HG03520 (cell line): ENCODE measurements at regions not wholly inside any gene's neighbourhood (a gene's known extent, or its start where the extent isn't known, plus 50 kb on each side); places are given as distances from the start of the nearest gene placed in this dataset.

Experiments
- ATAC-seq: cut with Tn5 transposase; IDR thresholded peaks from one replicate; pipeline ENCODE4 v1.9.1; 2021; ENCODE audit warnings: mild to moderate bottlenecking, moderate library complexity; ENCODE audit not compliant: unreplicated experiment

DNA sequence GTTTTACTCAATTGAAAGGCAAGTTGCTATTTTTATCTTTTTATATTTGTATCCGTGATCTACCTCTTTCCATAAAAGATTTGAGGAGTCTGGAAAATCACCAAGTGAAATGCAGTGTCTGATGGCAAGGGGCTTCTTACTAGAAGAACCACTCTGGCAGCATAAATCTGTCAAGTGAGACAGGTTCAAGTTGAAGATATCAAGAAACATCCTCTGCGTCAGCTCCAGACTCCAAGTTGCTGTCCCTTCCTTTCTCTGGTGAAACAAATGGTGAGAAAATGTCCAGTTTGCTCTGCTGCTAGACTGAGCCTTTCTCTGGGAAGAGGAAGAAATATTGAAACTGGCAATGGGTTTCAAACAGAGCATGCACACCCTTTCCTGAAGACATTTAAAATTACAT is 411.2 kb downstream of the PLPP3 start:
- ATAC-seq = no peak

DNA sequence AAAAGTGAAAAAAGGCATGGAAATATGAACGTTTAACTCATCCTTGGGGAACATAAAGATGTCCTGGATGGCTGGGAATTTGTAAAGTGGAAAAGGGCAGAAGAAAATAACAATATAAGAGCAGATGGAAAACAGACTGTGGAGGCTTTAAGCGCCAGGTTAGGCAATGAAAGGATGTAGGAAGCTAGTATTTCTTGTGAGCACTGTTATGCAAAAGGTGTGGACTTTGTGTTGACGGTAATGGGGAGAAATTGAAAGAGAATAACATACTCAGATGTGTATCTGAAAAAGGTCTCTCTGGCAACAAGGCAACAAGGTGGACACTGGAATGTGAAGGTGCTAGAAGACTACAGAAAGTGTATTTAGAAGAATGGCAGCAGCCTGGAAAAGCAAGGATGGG is 411.8 kb downstream of the PLPP3 start:
- no peak for ATAC-seq

DNA sequence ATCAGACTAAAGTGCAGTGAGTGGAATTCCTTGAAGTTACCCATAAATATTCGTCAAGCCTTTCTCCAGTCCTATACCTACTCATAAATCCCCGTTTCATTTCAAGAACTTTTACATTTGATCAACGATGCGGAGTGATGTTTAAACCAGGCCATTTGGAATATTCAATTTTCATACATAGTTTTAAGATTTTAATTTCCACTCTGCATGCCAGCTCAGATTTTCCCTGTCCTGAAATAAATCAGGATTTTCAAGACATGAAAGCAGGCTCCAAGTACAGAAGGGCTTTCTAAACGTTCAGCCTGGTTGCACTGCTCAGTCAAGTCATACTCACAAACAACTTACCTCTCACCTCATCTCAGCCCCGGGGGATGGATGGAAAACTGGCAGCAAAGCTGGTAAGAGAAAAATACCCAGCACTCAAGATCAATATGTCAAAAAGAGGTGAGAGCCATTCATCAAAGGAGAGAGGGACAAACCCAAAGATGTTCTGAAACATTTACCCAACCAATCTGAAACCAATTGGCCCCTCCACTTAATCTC is 418.5 kb downstream of the PLPP3 start:
- ATAC-seq = no peak

DNA sequence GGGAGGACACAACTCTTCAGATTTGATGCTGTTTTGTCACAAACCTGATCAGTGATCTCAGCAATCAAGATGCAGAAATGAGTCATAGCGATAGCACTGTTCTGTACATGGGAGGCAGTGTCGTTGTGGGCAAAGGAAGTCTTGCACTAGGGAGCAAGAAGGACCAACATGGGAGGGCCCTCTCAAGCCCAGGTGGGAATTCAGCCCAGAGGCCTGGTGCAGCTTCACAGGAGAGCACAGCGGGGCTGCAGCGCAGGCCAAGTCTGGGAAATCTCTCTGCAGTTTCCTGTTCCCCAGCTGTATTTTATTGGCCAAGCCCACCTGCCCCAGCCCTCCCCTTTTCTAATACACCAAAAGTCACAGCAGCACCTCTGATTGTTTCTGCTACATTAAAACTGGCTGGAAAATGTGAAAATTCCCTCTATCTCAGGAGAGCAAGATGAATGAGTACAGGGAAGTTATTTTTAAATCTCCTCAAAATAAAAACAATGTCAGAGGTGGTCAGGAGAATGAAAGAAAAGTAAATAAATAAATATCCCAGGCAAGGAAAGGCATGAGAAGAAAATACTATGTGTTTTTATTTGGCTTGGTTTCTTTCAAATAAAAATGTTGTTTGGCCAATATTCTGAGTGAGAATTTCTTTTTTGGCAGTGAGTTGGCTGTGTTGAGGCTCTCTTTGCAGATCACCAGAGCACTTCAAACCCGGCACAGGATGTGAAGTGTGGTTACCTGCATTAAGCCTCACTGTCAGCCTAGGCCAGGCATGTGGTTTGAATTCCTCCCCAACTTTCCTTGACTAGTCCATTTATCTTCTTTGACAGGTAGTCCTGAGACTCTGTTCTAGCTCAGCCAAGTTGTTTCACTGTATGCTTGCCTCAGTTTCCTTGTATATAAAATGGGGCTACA is 422.1 kb downstream of the PLPP3 start:
- ATAC-seq = no peak

DNA sequence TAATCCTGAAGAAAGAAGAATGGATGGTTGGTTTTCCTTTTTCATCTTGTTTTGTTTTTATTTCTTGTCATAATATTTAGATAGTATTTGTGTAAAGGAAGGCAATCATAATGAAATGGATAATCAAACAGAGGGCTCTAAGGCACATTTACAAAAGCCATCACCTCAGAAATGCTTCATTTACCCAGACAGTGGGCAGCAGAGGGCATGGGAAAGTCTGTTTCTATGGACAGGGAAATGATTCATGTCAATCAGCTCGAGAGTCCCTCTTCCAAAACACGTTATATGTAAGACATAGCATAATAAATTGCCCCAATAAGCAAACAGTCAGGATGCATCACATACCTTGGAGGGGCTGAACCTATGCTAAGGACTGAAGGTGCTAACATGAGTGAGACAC is 426.1 kb downstream of the PLPP3 start:
- ATAC-seq = no peak

DNA sequence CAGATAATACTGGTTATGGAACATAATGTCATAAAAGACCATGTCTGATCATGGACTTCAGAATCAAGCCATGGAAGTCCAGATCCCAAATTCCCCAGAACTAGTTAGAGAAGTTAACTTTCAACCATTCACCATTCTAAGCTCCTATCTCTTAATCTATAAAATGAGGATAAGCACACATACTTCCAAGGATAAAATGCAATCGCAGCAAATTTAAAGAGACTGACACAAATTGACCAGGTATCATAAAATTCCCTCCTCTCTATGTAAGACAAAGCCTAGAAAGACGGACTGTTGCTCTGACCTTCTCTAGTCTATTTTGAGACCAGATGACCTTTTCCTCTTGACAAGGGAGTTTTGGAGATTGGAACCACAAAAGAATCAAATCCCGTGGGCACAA is 426.7 kb downstream of the PLPP3 start:
- ATAC-seq = no peak

DNA sequence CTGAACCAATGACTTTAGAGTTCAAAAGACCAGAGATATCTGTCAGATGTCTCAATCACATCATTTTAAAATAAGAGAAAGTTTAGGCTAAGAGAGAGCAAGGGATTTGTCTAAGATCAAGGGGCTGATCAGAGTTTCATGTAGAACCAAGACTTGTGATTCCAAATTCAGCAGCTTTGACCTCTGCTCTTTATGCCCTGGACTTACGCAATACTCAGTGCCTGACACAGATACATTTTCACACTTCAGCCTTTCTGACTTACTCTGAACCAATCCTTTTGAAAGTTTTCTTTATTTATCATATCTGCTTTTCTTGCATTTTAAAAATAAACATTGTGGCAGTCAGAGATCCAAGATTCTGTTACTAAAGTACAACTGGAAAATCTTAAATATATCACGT is 428.0 kb downstream of the PLPP3 start:
- ATAC-seq = no peak

DNA sequence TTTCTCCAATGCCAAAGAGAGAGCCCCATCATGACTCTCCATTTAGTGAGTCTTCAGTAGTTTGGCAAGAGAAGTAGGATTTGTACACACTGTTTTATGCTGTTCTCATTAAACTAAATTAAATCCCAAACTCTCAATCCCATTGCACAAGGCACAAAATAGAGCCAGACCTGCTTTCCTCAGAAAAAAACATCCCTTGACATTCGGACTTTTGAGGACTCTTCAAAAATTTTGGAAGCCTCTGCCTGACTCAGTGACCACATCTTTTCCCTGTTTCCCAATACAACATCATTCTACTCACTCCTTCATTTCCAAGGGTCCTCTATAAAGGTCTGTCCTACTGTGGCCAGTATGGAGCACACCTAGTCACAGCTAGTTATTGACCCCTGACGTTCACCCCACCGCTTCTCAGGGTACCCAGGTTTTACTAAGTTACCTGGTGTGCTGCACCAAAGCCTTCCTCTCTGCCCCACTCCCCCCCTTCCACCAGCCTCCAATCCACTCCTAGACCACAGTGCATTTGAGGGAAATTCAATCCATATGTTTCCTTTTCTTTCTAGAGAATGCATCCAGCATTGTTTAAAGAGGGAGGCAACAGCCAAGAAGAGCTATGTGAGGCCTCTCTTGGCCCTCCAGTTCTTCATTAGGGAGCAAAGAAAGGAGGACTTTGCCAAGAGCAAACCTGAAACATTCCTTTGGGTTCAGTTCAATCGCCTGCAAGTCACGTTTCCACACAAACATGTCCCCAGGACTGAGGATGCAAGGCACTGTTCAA is 428.7 kb downstream of the PLPP3 start:
- no peak for ATAC-seq

DNA sequence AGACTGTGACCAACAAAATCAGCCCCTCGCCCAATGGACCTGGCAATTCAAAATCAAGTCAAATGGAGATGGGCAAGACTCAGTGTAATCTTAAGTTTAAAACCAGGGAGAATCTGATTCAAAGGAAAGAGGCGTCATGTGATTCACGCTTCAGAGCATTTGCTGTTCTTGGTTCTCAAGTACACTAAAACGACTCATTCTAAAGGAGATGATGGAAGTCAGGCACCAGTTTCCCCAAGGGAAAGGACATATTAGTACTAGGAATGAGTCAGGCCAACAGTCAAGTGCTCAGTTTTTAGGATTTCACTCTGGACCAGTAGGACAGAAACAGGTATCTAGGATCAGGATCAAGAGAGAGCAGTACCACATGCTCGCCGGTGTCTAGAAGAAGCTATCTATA is 429.6 kb downstream of the PLPP3 start:
- no peak for ATAC-seq

DNA sequence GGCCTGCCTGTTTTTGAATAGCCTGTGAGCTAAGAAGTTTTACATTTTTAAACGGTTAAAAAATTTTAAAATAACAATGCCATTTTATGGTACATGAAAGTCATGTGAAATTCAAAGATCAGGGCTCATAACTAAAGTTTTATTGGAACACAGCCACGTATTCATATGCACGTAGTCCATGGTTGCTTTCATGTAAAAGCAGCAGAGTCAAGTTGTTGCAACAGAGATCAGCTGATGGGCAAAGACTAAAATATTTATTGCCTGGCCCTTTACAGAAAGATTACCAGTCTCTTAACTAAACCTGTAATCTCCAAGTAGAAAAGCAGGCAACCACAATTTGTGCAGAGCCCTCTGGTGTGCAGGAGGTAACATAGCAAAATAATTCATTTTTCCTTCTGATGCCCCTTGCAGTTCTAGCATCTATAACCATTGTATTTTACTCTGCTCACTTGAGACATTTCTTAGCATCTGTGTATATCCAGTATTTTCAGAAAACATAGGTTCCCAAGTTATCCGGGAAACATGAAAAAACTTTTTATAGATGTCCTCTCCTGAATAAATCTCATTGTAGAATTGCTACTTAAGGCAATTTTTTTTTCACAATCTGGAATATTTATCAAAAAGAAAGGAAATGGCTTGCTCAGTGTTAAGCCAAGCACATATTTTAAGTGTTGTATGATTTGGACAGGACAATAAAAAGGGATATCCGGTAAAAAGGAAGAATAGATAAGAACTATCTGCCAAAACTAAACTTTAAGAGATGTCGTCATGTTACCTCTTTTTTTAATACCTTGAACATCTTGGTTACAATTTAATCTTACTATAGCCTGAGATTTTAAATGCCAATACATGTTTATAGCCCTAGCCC is 430.8 kb downstream of the PLPP3 start:
- no peak for ATAC-seq

DNA sequence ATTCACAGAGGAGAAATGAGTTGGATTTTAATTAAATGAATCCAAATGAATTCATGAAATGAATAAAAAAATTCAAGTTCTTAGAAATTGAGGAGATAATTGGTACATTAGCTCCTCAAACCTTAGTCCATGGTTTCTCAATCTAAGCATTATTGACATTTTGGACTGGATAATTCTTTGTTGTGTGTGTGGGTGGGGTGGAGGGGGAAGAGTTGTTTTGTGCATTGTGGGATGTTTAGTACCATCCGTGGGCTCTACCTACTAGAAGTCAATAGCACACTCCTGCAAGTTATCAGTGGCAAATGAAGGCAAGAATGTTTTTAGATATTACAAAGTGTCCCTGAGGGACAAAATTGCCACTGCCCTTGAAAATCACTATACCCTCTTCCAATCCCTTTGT is 431.9 kb downstream of the PLPP3 start:
- no peak for ATAC-seq

DNA sequence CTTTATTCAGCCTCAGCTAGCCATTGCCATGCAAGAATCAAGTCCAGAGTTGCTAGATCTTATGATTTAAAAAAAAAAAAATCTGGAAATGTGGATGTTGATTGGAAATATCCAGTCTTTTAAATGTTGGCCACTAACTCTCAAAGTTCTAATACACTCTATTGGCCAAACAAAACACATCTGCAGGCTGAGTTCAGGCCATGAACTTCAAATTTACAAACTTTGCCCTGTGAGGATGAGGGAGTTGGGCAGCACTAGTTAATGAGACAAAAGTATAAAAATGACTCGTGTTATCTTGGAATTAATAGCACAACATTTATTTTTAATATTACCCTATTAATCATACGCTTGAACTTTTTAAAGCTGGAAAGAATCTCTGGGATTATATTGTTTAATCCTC is 432.3 kb downstream of the PLPP3 start:
- ATAC-seq = no peak

DNA sequence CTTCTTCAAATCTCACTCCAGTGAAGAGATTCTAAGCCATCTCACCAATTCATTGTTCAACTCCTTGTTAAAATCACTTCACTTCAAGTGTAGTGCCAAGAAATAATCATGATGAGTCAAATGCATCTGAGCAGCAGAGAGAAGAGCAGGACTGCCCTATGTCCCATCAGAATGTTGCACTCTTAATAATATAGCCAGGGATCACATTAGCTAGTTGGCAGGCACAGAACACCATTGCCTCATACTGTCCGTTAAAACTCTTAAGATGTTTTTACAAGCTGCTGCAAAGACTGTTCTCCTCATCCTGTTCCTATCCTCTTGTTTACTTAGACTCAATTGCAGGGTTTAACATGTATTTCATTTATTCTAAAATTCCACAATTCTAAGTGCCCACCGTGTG is 432.9 kb downstream of the PLPP3 start:
- no peak for ATAC-seq

DNA sequence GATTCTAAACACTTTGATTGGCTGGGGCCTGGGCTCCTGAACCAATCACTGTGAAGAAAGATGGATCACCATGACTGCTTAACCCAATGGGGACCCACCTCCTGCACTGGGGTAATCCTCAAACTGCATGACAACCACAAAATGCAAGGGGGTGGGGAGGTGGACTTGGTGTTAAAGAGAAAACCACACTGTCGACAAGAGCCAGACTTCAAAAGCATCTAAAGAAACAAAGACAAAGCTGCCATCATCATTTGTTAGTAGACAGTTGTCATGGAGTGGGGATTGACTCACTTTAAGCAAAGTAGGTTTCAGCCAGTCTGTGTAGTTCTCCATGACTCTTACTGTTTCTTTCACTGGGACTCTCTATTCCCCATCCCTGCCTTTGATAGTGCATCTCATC is 433.8 kb downstream of the PLPP3 start:
- ATAC-seq = no peak

DNA sequence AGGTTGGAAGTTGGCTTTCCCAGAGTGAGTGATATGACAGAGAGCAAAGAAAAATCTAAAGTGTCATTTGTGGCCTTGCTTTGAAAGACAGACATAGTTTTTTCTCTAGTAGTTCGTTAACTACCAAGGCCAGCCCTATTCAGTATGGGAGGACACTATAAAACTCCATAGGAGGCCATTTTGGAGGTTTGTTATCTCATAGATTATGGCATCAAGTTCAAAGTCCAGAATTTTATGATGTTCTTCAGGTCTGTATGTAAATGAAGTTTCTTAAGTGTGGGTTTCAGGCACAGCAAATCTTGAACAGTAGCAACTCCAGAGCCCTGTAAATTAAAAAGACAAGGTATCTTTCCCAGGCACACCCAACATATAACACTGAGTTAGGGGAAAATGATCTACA is 437.1 kb downstream of the PLPP3 start:
- no peak for ATAC-seq

DNA sequence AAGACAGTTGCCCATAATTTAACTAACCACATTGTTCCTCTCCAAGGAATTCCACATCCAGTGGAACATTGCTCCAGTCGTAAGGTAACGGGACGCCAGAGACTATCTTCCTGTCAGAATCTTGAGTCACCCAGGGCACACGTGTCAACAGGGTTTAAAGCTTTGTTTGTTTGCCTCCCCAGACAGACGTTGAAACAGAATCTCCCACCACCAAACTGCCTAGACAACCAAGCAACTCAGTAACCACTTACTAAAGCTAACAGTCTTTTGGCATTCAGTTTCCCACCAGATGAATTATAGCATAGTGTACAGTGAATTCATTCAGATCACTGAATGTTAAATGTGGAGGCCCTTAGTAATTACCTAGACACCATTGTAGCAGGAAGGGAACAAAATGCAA is 439.5 kb downstream of the PLPP3 start:
- ATAC-seq = no peak

DNA sequence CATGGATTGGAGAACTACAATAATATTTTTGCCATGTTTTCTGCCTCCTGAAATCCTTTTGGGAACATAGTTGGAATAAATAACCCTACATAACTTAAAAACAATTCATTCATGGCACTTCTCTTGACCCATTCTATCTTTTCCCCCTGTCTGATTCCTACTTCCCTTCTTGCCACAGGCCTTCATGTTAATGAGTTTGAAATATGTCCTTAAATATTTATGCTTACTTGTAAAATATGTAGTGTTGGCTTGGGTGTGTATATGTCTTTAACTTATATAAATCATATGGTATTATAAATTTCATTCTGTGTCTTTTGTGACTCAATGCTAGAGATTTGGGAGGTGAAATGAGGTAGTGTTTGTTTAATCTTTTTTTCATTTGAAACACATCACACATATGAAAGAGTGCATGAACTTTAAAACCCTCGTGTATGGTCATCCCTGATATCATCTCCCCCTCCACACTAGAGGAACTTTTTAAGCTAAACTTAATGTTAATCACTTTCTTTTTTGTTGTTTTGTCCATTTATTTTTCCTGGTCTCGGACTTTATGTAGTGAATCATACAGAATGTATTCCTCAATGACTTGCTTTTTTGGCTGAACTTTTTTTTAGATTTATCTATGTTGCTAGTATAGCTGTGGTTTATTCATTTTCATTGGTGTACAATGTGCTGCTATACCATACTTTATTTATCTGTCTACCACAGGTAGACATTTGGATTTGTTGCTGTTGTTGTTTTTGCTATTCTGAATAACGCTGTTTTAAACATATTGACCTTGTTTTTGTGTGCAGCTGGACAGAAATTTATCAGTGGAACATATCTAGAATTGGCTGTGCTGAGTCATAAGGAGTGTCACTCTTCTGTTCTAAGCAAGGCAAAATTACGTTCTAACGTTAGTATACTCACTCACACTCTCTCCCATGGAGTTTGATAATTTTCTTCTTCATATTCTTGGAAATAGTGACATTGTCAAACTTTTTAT is 441.6 kb downstream of the PLPP3 start:
- ATAC-seq = no peak

DNA sequence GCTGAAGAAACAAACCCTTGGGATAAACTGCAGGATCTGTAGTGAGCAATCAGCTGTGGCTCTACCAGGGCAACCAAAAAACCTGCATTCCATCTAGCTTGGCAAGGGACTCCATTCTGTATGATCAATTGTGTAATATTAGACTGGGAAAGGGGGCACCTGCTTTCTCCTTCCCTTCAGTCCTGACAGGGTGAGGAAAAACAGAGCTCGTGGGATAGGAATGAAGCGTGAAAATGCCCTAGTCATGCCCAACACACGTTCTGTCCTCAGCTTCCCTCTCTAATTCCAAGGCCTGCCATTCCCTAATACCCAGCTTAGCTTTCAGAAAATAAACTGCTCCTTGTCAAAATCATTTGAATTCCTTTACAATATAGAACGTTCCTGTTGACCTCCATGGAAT is 442.3 kb downstream of the PLPP3 start:
- ATAC-seq = no peak

DNA sequence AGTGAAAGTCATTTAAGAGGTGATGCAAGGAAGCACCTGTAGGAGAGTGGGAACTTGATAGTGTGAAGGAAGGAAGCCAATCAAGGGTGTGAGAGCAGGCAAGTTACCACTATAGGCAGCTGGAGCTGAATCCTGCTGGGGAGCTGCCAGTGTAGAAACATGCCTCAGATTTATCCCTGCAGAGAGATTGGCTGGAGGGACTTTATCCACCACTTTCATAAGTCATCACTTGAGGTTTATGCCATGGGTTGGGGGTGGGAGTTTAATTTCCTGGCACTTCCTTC is 443.6 kb downstream of the PLPP3 start:
- no peak for ATAC-seq
